Loucy (cell line): ENCODE measurements at regions not wholly inside any gene's neighbourhood (a gene's known extent, or its start where the extent isn't known, plus 50 kb on each side); places are given as distances from the start of the nearest gene placed in this dataset.

Experiments
- EZH2phosphoT487 ChIP-seq: fragments of 200-600 bp; IDR thresholded peaks from 2 replicates; pipeline ENCODE4 v1.6.1; 2018; ENCODE audit warnings: antibody characterized with exemption, mild to moderate bottlenecking, moderate library complexity, borderline replicate concordance
- TF ChIP-seq, protein P1 (sequence below): fragments of 200-600 bp; sonication (generic); conservative IDR thresholded peaks from 2 replicates; pipeline ENCODE4 v1.5.1; 2014; ENCODE audit warnings: mild to moderate bottlenecking, antibody characterized with exemption, low read length

DNA sequence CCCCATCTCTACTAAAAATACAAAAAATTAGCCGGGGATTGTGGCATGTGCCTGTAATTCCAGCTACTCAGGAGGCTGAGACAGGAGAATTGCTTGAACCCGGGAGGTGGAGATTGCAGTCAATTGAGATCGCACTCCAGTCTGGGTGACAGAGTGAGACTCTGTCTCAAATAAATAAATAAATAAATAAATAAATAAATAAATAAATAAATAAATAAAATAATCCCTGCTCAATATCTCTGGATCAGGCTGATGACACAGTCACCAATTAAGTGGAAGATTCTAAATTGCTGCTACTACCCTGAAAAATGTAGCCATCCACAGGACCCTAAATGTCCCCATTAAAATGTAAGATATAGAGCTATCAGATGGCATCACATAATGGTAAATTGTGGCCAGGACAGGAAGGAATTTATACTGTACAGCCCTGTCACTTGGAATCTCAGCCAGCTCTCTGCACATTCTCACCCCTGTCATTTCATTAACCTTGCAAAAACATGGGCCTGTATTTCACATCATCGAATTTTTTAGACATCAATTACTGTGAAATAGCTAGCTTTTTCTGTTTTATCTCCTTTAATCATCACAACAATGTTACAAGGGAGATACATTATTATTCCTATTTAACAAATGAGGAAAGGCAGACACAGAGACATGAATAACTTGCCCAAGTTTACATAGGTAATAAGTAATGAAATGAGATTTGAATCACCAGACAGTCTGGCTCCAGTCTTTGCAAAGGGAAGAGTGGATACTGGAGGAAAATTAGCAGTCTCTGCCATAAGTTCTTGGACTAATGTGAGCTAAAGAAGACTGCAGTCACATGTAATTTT is 56.7 kb upstream of the NTPCR start:
- TF ChIP-seq, protein P1, sequence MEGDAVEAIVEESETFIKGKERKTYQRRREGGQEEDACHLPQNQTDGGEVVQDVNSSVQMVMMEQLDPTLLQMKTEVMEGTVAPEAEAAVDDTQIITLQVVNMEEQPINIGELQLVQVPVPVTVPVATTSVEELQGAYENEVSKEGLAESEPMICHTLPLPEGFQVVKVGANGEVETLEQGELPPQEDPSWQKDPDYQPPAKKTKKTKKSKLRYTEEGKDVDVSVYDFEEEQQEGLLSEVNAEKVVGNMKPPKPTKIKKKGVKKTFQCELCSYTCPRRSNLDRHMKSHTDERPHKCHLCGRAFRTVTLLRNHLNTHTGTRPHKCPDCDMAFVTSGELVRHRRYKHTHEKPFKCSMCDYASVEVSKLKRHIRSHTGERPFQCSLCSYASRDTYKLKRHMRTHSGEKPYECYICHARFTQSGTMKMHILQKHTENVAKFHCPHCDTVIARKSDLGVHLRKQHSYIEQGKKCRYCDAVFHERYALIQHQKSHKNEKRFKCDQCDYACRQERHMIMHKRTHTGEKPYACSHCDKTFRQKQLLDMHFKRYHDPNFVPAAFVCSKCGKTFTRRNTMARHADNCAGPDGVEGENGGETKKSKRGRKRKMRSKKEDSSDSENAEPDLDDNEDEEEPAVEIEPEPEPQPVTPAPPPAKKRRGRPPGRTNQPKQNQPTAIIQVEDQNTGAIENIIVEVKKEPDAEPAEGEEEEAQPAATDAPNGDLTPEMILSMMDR, result no peak
- TF ChIP-seq EZH2phosphoT487, result no peak
